Keratinocyte (primary cell): ENCODE measurements at regions not wholly inside any gene's neighbourhood (a gene's known extent, or its start where the extent isn't known, plus 50 kb on each side); places are given as distances from the start of the nearest gene placed in this dataset.

Experiments
- DNase-seq: peaks from one replicate; pipeline ENCODE4 v3.0.0-alpha.2; 2011; ENCODE audit warnings: low read depth, missing footprints, low spot score
- FAIRE-seq: peaks from 2 replicates; lab custom pipeline; 2011; peaks lifted over from hg19 to GRCh38; lab: Jason Lieb, UNC
- H2AFZ ChIP-seq: 2 replicates; pipeline ENCODE4 v1.6.0; 2012; ENCODE audit warnings: low read length, control low read depth, inconsistent platforms; ENCODE audit not compliant: control insufficient read depth
- H3K27ac ChIP-seq: 2 replicates; pipeline ENCODE4 v1.5.1; 2011; ENCODE audit warnings: low read length; ENCODE audit not compliant: control insufficient read depth, insufficient read depth
- H3K27me3 ChIP-seq: 3 replicates; pipeline ENCODE4 v1.6.0; 2011; ENCODE audit warnings: low read length; ENCODE audit not compliant: control insufficient read depth, insufficient read depth; ENCODE audit errors: extremely low read depth
- H3K36me3 ChIP-seq, 2 experiments: 2 replicates in 1 of 2; 3 replicates in 1 of 2; pipeline ENCODE4 v1.5.1; 2011; ENCODE audit warnings: low read length in 2 of 2, mild to moderate bottlenecking in 1 of 2; ENCODE audit not compliant: control insufficient read depth in 2 of 2, insufficient read depth in 2 of 2; ENCODE audit errors: extremely low read depth in 1 of 2
- H3K4me1 ChIP-seq: 3 replicates; pipeline ENCODE4 v1.5.1; 2011; ENCODE audit warnings: low read length; ENCODE audit not compliant: control insufficient read depth, insufficient read depth; ENCODE audit errors: extremely low read depth
- H3K4me2 ChIP-seq: 3 replicates; pipeline ENCODE4 v1.6.0; 2011; ENCODE audit warnings: low read depth, low read length; ENCODE audit not compliant: control insufficient read depth, insufficient read depth; ENCODE audit errors: extremely low read depth
- H3K4me3 ChIP-seq, 3 experiments: fragments of 200-600 bp in 1 of 3; sonication (generic) in 1 of 3; 2 replicates in 2 of 3; 3 replicates in 1 of 3; pipeline ENCODE4 v1.5.1; 2011 to 2016; ENCODE audit warnings: low read length in 3 of 3, mild to moderate bottlenecking in 3 of 3, control low read depth in 2 of 3, inconsistent platforms in 1 of 3, low read depth in 1 of 3, mixed read lengths in 1 of 3, mixed run types in 1 of 3, moderate library complexity in 1 of 3; ENCODE audit not compliant: control insufficient read depth in 2 of 3, insufficient read depth in 2 of 3; ENCODE audit errors: extremely low read depth in 1 of 3
- H3K79me2 ChIP-seq: 2 replicates; pipeline ENCODE4 v1.6.0; 2012; ENCODE audit warnings: low read length; ENCODE audit not compliant: control insufficient read depth, insufficient read depth
- H3K9ac ChIP-seq: 3 replicates; pipeline ENCODE4 v1.6.0; 2011; ENCODE audit warnings: low read length; ENCODE audit not compliant: control insufficient read depth, insufficient read depth; ENCODE audit errors: extremely low read depth
- H3K9me1 ChIP-seq: 3 replicates; pipeline ENCODE4 v1.6.0; 2011; ENCODE audit warnings: low read length; ENCODE audit not compliant: control insufficient read depth, insufficient read depth; ENCODE audit errors: extremely low read depth
- H3K9me3 ChIP-seq: 2 replicates; pipeline ENCODE4 v1.5.1; 2012; ENCODE audit warnings: low read depth, low read length; ENCODE audit not compliant: control insufficient read depth
- H4K20me1 ChIP-seq: 3 replicates; pipeline ENCODE4 v1.6.0; 2011; ENCODE audit warnings: low read length; ENCODE audit not compliant: control insufficient read depth, insufficient read depth; ENCODE audit errors: extremely low read depth
- CTCF ChIP-seq, 3 experiments: IDR thresholded peaks in 1 of 3; conservative IDR thresholded peaks in 1 of 3; optimal IDR thresholded peaks in 1 of 3; 2 replicates in 2 of 3; 3 replicates in 1 of 3; pipeline versions ENCODE3 to v1.5.1; 2011; ENCODE audit warnings: low read length in 3 of 3, mild to moderate bottlenecking in 3 of 3, moderate library complexity in 2 of 3, control low read depth in 1 of 3, inconsistent platforms in 1 of 3; ENCODE audit not compliant: insufficient read depth in 2 of 3; ENCODE audit errors: extremely low read depth in 1 of 3
- EZH2 ChIP-seq: IDR thresholded peaks from one replicate; pipeline ENCODE4 v1.6.1; 2012; ENCODE audit warnings: inconsistent platforms, mild to moderate bottlenecking, low read length, moderate library complexity
- dilution Hi-C: fragments of 300-500 bp; cut with MboI; formaldehyde crosslinking; loops from one replicate; pipeline ENCODE4 v1.7.0; 2020; ENCODE audit warnings: low sequenced_read_pairs; ENCODE audit not compliant: extremely low pct_ligation_motif_present

- Histone ChIP-seq H3K9ac (no peak overlapping the region), H3K27me3 (no peaks in the 10 kb centered on the region), H4K20me1 (no peaks in the 10 kb centered on the region), H3K9me3 (no peaks in the 10 kb centered on the region), H3K27ac (no peak overlapping the region), H3K4me2 (no peak overlapping the region), H2AFZ (no peak overlapping the region), H3K9me1 (no peaks in the 10 kb centered on the region), H3K79me2 (no peaks in the 10 kb centered on the region), H3K4me3 (no peak overlapping the region), H3K4me1 (peaks cover 11% of the 10 kb centered on the region), H3K36me3 (no peaks in the 10 kb centered on the region)
- TF ChIP-seq EZH2 (no peak), CTCF (optimal IDR thresholded peaks at IDR 0.05 in 1 of 3, IDR thresholded peaks at IDR 0.05 in 1 of 3, conservative IDR thresholded peaks at IDR 0.05 in 1 of 3; ENCODE audit: extremely low read depth in 1 of 3, insufficient read depth in 2 of 3, low read length in 3 of 3) (no peak)
- dilution Hi-C loops = no loop called here
- DNase-seq (no peak), FAIRE-seq (no peak)
Observed at GRCh38 chr2:157180359-157180758, 77.1 kb upstream of the GALNT5 start.

- no peaks in the 10 kb centered on the region for H3K9me1 ChIP-seq
- no peak overlapping the region for H3K27ac ChIP-seq
- dilution Hi-C loops = no loop called here
- FAIRE-seq (no peak), DNase-seq (no peak)
- H3K9me3 ChIP-seq = no peaks in the 10 kb centered on the region
- no peaks in the 10 kb centered on the region for H4K20me1 ChIP-seq
- H3K27me3 ChIP-seq = no peaks in the 10 kb centered on the region
- H3K4me2 ChIP-seq = no peak overlapping the region
- TF ChIP-seq EZH2 = no peak
- TF ChIP-seq CTCF (optimal IDR thresholded peaks at IDR 0.05 in 1 of 3, IDR thresholded peaks at IDR 0.05 in 1 of 3, conservative IDR thresholded peaks at IDR 0.05 in 1 of 3; ENCODE audit: extremely low read depth in 1 of 3, insufficient read depth in 2 of 3, low read length in 3 of 3) = no peak
- peaks cover 11% of the 10 kb centered on the region for H3K4me1 ChIP-seq
- H3K4me3 ChIP-seq = no peak overlapping the region
- no peak overlapping the region for H2AFZ ChIP-seq
- no peaks in the 10 kb centered on the region for H3K79me2 ChIP-seq
- no peak overlapping the region for H3K9ac ChIP-seq
- no peaks in the 10 kb centered on the region for H3K36me3 ChIP-seq
Observed at GRCh38 chr2:157181234-157181633, 76.3 kb upstream of the GALNT5 start.
